ENCODE measurements at regions not wholly inside any gene's neighbourhood (a gene's known extent, or its start where the extent isn't known, plus 50 kb on each side); places are given as distances from the start of the nearest gene placed in this dataset.

DNA sequence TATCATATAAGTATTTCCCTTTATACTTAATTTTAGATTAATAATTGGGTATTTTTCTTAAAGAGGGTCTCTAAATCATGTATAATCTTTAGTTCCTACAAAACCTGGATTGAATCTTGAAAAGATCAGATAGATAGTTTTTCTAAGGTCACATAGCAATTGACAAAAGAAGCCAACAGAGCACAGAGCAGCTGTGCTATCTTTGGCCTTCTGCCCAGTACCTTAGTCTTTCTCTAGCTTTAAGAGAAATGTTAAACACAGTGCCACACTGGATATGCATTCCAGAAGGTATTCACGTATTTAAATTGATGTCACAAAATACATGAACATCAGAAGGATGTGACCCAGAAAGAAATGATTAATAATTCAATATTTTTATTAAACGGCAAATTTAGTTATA, 86.8 kb downstream of the C21orf91 start:
- Histone ChIP-seq H2AK5ac (ENCODE audit: low read depth, low read length) (no peak overlapping the region), H2BK15ac (ENCODE audit: low read length) (no peak overlapping the region), H2BK20ac (ENCODE audit: low read length) (no peak overlapping the region), H3K23ac (ENCODE audit: insufficient read length) (no peak overlapping the region), H3K4me2 (ENCODE audit: insufficient read depth in 1 of 2, low read depth in 2 of 2, low read length in 2 of 2) (no peak overlapping the region), H3K9ac (replicated peaks in 1 of 4; ENCODE audit: extremely low read depth in 1 of 4, low read depth in 3 of 4, low read length in 3 of 4) (no peak overlapping the region), H3K14ac (ENCODE audit: insufficient read length) (no peak overlapping the region), H3K18ac (ENCODE audit: extremely low read depth, low read length) (no peak overlapping the region), H2AFZ (ENCODE audit: low read length) (no peak overlapping the region), H3K36me3 (ENCODE audit: control insufficient read depth in 2 of 4, insufficient read depth in 4 of 4, low read length in 3 of 4) (no peaks in the 10 kb centered on the region), H2BK12ac (ENCODE audit: low read depth, low read length) (no peak overlapping the region), H2BK120ac (replicated peaks; ENCODE audit: low read depth, low read length) (no peak overlapping the region), H3K4ac (replicated peaks; ENCODE audit: insufficient read length, low read depth, low read length) (no peak overlapping the region), H3K27ac (ENCODE audit: low read depth, low read length) (no peak overlapping the region), H4K91ac (replicated peaks; ENCODE audit: insufficient read length, low read length) (no peak overlapping the region), H3K79me2 (ENCODE audit: control insufficient read depth in 1 of 2, insufficient read depth in 2 of 2, low read length in 2 of 2) (no peaks in the 10 kb centered on the region), H3K56ac (replicated peaks; ENCODE audit: insufficient read length, low read depth, low read length) (no peak overlapping the region), H4K5ac (ENCODE audit: insufficient read length, low read depth, low read length) (no peak overlapping the region), H3K4me1 (replicated peaks in 1 of 4; ENCODE audit: control insufficient read depth in 3 of 4, insufficient read depth in 4 of 4, low read length in 3 of 4) (no peaks in the 10 kb centered on the region), H4K20me1 (replicated peaks in 1 of 2; ENCODE audit: control insufficient read depth in 1 of 2, insufficient read depth in 2 of 2, low read length in 2 of 2) (no peaks in the 10 kb centered on the region), H3K27me3 (replicated peaks in 1 of 4; ENCODE audit: control insufficient read depth in 3 of 4, extremely low read depth in 1 of 4, insufficient read depth in 3 of 4, low read length in 3 of 4) (no peaks in the 10 kb centered on the region), H2BK5ac (ENCODE audit: low read depth, low read length) (no peak overlapping the region), H3K23me2 (ENCODE audit: low read depth, low read length) (no peaks in the 10 kb centered on the region), H3K4me3 (ENCODE audit: extremely low read depth in 1 of 4, insufficient read depth in 2 of 4, low read depth in 3 of 4, low read length in 4 of 4) (no peak overlapping the region), H4K8ac (ENCODE audit: extremely low read depth, insufficient read depth, low read length) (no peak overlapping the region), H3K79me1 (ENCODE audit: low read depth, low read length) (no peaks in the 10 kb centered on the region), H3K9me3 (ENCODE audit: insufficient read depth in 2 of 2, low read depth in 1 of 2, low read length in 1 of 2) (no peaks in the 10 kb centered on the region)
- FAIRE-seq (no peak), DNase-seq (ENCODE audit: low read depth in 1 of 2, low spot score in 2 of 2) (no peak)
- 96% methylated on average over 2 of the region's 2 CpGs; no CpG with 5 or more reads in 1 of the 2 experiments for WGBS, 2 experiments (ENCODE audit: extremely low coverage in 1 of 2, insufficient coverage in 1 of 2, insufficient read length in 1 of 2, insufficient replicate concordance in 2 of 2, low coverage in 1 of 2, low lambda C conversion rate in 2 of 2, missing lambda C conversion rate in 1 of 2)
- ChIA-PET CTCF (ENCODE audit: partially characterized antibody) (interaction anchor here (0.7 kb wide), 1 partner anchor 79 kb away, joined by 3 read pairs; no protein-coding TSS in a partner anchor), POLR2A (ENCODE audit: partially characterized antibody) (no interaction called here)
- TF ChIP-seq BACH1 (IDR thresholded peaks at IDR 0.05; ENCODE audit: low read length): no peak
- no peak for TF ChIP-seq SP2 (IDR thresholded peaks at IDR 0.05; ENCODE audit: low read length)
- no peak for TF ChIP-seq KDM1A (IDR thresholded peaks at IDR 0.05; ENCODE audit: borderline replicate concordance, low read length)
- TF ChIP-seq RBBP5 (IDR thresholded peaks at IDR 0.05; ENCODE audit: borderline replicate concordance, low read depth, low read length): no peak
- TF ChIP-seq MAX (IDR thresholded peaks at IDR 0.05): no peak
- TF ChIP-seq CTBP2 (IDR thresholded peaks at IDR 0.05; ENCODE audit: borderline replicate concordance, insufficient read depth, insufficient read length, low read length): no peak
- no peak for TF ChIP-seq SP4 (IDR thresholded peaks at IDR 0.05; ENCODE audit: low read length)
- no peak for TF ChIP-seq JUN (IDR thresholded peaks at IDR 0.05; ENCODE audit: low read depth, low read length)
- TF ChIP-seq TCF12 (IDR thresholded peaks at IDR 0.05; ENCODE audit: low read depth, low read length): no peak
- no peak for TF ChIP-seq TBP (IDR thresholded peaks at IDR 0.05; ENCODE audit: low read depth, low read length)
- TF ChIP-seq POLR2A (IDR thresholded peaks at IDR 0.05; ENCODE audit: control extremely low read depth in 1 of 2, low read depth in 2 of 2, low read length in 2 of 2): no peak
- TF ChIP-seq SAP30 (IDR thresholded peaks at IDR 0.05; ENCODE audit: insufficient read depth, insufficient replicate concordance, low read length): no peak
- TF ChIP-seq TAF7 (optimal IDR thresholded peaks at IDR 0.05; ENCODE audit: borderline replicate concordance, low read depth, low read length): no peak
- TF ChIP-seq CEBPB (IDR thresholded peaks at IDR 0.05; ENCODE audit: low read depth, low read length): no peak
- TF ChIP-seq KDM4A (IDR thresholded peaks at IDR 0.05; ENCODE audit: low read depth, low read length, severe bottlenecking): no peak
- TF ChIP-seq CHD2 (IDR thresholded peaks at IDR 0.05; ENCODE audit: low read length): no peak
- no peak for TF ChIP-seq CHD1 (IDR thresholded peaks at IDR 0.05; ENCODE audit: low read depth, low read length)

Measured in H1 (cell line).